ENCODE measurements at regions not wholly inside any gene's neighbourhood (a gene's known extent, or its start where the extent isn't known, plus 50 kb on each side); places are given as distances from the start of the nearest gene placed in this dataset.
A peak's percentile ranks its signal among the peaks of the same experiment; 100 is the strongest.

DNA sequence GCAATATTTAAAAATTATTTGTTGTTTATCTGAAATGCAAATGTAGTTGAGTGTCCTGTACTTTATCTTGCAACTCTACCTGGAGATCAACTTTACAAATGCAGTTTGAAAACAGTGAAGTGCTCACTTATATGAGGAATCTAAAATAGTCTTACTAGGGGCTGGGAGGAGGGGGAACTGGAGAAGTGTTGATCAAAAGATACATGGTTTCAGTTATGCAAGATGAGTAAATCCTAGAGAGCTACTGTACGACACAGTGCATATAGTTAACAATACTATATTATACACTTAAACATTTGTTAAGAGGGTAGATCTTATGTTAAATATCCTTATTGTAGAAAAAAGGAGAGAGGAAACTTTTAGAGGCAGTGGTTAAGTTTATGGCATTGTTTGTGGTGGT lies 241.9 kb downstream of the BCL11A start:
- peak overlapping the region; percentile 81 for H3K27ac ChIP-seq (ENCODE audit: low read depth, low read length)

DNA sequence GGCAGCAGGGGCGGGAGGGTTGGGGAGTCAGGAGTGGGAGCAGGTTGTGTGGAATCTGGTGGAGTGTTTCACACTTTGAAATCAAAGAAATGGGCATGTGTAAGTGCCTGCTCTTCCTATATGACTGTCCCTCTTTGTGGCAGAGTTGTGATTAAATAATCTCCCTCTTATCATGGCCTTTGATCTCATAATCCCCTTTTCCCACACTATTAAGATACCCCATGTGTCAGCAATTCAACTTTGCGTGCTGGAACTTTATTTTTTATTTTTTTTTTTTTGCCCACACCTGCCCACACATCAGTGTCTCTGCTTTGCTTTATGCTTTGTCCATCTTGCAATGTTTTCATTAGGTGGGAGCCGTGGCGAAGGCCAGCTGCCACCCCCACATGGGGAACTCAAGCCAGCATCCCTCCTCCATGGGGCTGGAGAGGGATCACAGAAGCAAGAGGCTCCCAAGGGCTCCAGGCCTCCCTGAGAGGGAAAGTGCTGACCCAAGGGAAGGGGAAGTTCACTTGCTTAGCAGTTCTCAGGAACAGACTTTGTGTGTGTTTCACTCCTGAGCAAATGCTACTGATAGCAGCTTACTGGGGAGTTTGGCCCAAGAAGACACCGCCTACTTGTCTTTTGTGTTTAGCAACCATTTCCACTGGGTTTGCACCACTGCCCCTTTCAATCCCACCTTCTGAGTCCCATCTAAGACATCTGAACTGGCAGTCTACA lies 243.4 kb downstream of the BCL11A start:
- H3K36me3 ChIP-seq (ENCODE audit: low read length), result no peaks in the 10 kb centered on the region
- H3K27me3 ChIP-seq (ENCODE audit: low read length), result no peaks in the 10 kb centered on the region
- H3K4me3 ChIP-seq (ENCODE audit: insufficient read depth, low read length, poor library complexity, severe bottlenecking), result no peak overlapping the region
- no peaks in the 10 kb centered on the region for H3K9me3 ChIP-seq (ENCODE audit: insufficient read depth, low read length)
- H3K9me2 ChIP-seq (replicated peaks; ENCODE audit: insufficient read depth, low read length), result no peaks in the 10 kb centered on the region
- no peaks in the 10 kb centered on the region for H3K79me2 ChIP-seq (ENCODE audit: insufficient read depth, low read length)
- H3K27ac ChIP-seq (ENCODE audit: low read depth, low read length), result peak overlapping the region; percentile 81
- peaks cover 47% of the 10 kb centered on the region for H3F3A ChIP-seq (ENCODE audit: insufficient read depth)
- H3K4me2 ChIP-seq (ENCODE audit: low read depth, low read length, poor library complexity, severe bottlenecking), result peak overlapping the region; percentile 66
- peak overlapping the region; percentile 42 for H3K9ac ChIP-seq (ENCODE audit: low read length)
- no peak for TF ChIP-seq EZH2phosphoT487 (conservative IDR thresholded peaks at IDR 0.05; ENCODE audit: low read length)
- TF ChIP-seq, protein P1, sequence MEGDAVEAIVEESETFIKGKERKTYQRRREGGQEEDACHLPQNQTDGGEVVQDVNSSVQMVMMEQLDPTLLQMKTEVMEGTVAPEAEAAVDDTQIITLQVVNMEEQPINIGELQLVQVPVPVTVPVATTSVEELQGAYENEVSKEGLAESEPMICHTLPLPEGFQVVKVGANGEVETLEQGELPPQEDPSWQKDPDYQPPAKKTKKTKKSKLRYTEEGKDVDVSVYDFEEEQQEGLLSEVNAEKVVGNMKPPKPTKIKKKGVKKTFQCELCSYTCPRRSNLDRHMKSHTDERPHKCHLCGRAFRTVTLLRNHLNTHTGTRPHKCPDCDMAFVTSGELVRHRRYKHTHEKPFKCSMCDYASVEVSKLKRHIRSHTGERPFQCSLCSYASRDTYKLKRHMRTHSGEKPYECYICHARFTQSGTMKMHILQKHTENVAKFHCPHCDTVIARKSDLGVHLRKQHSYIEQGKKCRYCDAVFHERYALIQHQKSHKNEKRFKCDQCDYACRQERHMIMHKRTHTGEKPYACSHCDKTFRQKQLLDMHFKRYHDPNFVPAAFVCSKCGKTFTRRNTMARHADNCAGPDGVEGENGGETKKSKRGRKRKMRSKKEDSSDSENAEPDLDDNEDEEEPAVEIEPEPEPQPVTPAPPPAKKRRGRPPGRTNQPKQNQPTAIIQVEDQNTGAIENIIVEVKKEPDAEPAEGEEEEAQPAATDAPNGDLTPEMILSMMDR (IDR thresholded peaks at IDR 0.05; ENCODE audit: insufficient read depth, low read length, poor library complexity, severe bottlenecking), result no peak
- H2AFZ ChIP-seq (ENCODE audit: low read depth, low read length, severe bottlenecking), result peak overlapping the region; percentile 27
- no peaks in the 10 kb centered on the region for H4K20me1 ChIP-seq (ENCODE audit: low read depth, low read length)

More for the DNA sequence above, 241.9 kb downstream of the BCL11A start:
- Histone ChIP-seq H4K20me1 (ENCODE audit: low read depth, low read length) (no peaks in the 10 kb centered on the region), H3K79me2 (ENCODE audit: insufficient read depth, low read length) (no peaks in the 10 kb centered on the region), H3K36me3 (ENCODE audit: low read length) (no peaks in the 10 kb centered on the region), H3K4me3 (ENCODE audit: insufficient read depth, low read length, poor library complexity, severe bottlenecking) (no peak overlapping the region), H3K9ac (ENCODE audit: low read length) (no peak overlapping the region), H3F3A (ENCODE audit: insufficient read depth) (peaks cover 55% of the 10 kb centered on the region), H3K9me2 (replicated peaks; ENCODE audit: insufficient read depth, low read length) (no peaks in the 10 kb centered on the region), H3K9me3 (ENCODE audit: insufficient read depth, low read length) (no peaks in the 10 kb centered on the region), H3K27me3 (ENCODE audit: low read length) (no peaks in the 10 kb centered on the region), H3K4me2 (ENCODE audit: low read depth, low read length, poor library complexity, severe bottlenecking) (peak overlapping the region; percentile 66), H2AFZ (ENCODE audit: low read depth, low read length, severe bottlenecking) (no peak overlapping the region)
- no peak for TF ChIP-seq EZH2phosphoT487 (conservative IDR thresholded peaks at IDR 0.05; ENCODE audit: low read length)
- TF ChIP-seq, protein P1 (IDR thresholded peaks at IDR 0.05; ENCODE audit: insufficient read depth, low read length, poor library complexity, severe bottlenecking), result no peak

DNA sequence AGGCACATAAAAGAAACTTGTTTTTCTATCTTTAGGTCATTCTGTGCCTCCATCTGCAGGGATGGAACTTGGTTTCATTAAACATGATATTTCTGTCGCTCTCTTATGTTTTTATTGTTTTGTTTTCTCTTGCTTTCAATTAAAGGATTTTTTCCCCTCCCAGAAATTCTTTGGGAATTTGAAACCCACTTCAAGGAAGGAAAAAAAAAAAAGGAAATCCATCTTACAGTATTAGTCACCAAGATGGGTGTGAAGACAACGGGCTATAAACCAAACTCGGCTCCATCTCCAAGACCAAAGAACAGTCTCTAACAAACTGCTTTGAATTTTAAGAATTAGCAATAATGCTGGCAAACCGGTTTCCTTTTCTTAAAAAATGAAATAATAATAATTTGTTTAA lies 244.1 kb downstream of the BCL11A start:
- TF ChIP-seq, protein P1 (IDR thresholded peaks at IDR 0.05; ENCODE audit: insufficient read depth, low read length, poor library complexity, severe bottlenecking), result no peak
- no peak for TF ChIP-seq EZH2phosphoT487 (conservative IDR thresholded peaks at IDR 0.05; ENCODE audit: low read length)
- Histone ChIP-seq H3K4me2 (ENCODE audit: low read depth, low read length, poor library complexity, severe bottlenecking) (peak overlapping the region; percentile 66), H3F3A (ENCODE audit: insufficient read depth) (peaks cover 43% of the 10 kb centered on the region), H3K36me3 (ENCODE audit: low read length) (no peaks in the 10 kb centered on the region), H3K27ac (ENCODE audit: low read depth, low read length) (peak overlapping the region; percentile 81), H3K79me2 (ENCODE audit: insufficient read depth, low read length) (no peaks in the 10 kb centered on the region), H3K27me3 (ENCODE audit: low read length) (no peaks in the 10 kb centered on the region), H3K9ac (ENCODE audit: low read length) (peak overlapping the region; percentile 42), H3K4me3 (ENCODE audit: insufficient read depth, low read length, poor library complexity, severe bottlenecking) (peak overlapping the region; percentile 4), H3K9me3 (ENCODE audit: insufficient read depth, low read length) (no peaks in the 10 kb centered on the region), H2AFZ (ENCODE audit: low read depth, low read length, severe bottlenecking) (peak overlapping the region; percentile 2), H4K20me1 (ENCODE audit: low read depth, low read length) (no peaks in the 10 kb centered on the region), H3K9me2 (replicated peaks; ENCODE audit: insufficient read depth, low read length) (no peaks in the 10 kb centered on the region)
